Endodermal cell (in vitro differentiated cells): ENCODE measurements at regions not wholly inside any gene's neighbourhood (a gene's known extent, or its start where the extent isn't known, plus 50 kb on each side); places are given as distances from the start of the nearest gene placed in this dataset.

Experiments used
- DNase-seq: peaks from one replicate; pipeline ENCODE4 v3.0.0-alpha.2; 2017
- H3K27ac ChIP-seq: 2 replicates; pipeline ENCODE4 v1.5.1; 2013; ENCODE audit warnings: mild to moderate bottlenecking, low read depth, low read length, moderate library complexity
- H3K27me3 ChIP-seq: 2 replicates; pipeline ENCODE4 v1.6.1; 2013; ENCODE audit warnings: mild to moderate bottlenecking, low read length, moderate library complexity; ENCODE audit not compliant: insufficient read depth, control insufficient read depth, poor library complexity, severe bottlenecking
- H3K36me3 ChIP-seq: 2 replicates; pipeline ENCODE4 v1.7.0; 2013; ENCODE audit warnings: mild to moderate bottlenecking, low read length, moderate library complexity; ENCODE audit not compliant: control insufficient read depth, insufficient read depth
- H3K4me1 ChIP-seq: one replicate; pipeline ENCODE4 v1.7.0; 2013; ENCODE audit warnings: low read length; ENCODE audit not compliant: control insufficient read depth, insufficient read depth
- H3K4me3 ChIP-seq: 2 replicates; pipeline ENCODE4 v1.5.1; 2013; ENCODE audit warnings: mild to moderate bottlenecking, low read length, moderate library complexity
- H3K9ac ChIP-seq: 2 replicates; pipeline ENCODE4 v1.6.1; 2013; ENCODE audit warnings: mild to moderate bottlenecking, low read length, moderate library complexity; ENCODE audit not compliant: poor library complexity, severe bottlenecking; ENCODE audit errors: extremely low read depth
- H3K9me3 ChIP-seq: 2 replicates; pipeline ENCODE4 v1.6.1; 2013; ENCODE audit warnings: mild to moderate bottlenecking, low read length, moderate library complexity; ENCODE audit not compliant: control insufficient read depth
- H3K27ac Mint-ChIP-seq: 2 replicates; pipeline ENCODE4 v1.8.0; 2020; ENCODE audit warnings: mixed read lengths
- H3K27me3 Mint-ChIP-seq: 2 replicates; pipeline ENCODE4 v1.8.0; 2021; ENCODE audit warnings: mild to moderate bottlenecking, mixed read lengths; ENCODE audit not compliant: insufficient read depth
- H3K36me3 Mint-ChIP-seq: 2 replicates; pipeline ENCODE4 v1.8.0; 2020; ENCODE audit warnings: low read depth, mixed read lengths
- H3K4me1 Mint-ChIP-seq: 2 replicates; pipeline ENCODE4 v1.8.0; 2020; ENCODE audit warnings: mixed read lengths
- H3K4me3 Mint-ChIP-seq: 2 replicates; pipeline ENCODE4 v1.8.0; 2020; ENCODE audit warnings: mild to moderate bottlenecking, moderate library complexity, mixed read lengths
- H3K9me3 Mint-ChIP-seq: 2 replicates; pipeline ENCODE4 v1.8.0; 2020; ENCODE audit warnings: mild to moderate bottlenecking, mixed read lengths
- CTCF ChIP-seq: fragments of 200-600 bp; sonication (generic); conservative IDR thresholded peaks from 2 replicates; pipeline ENCODE4 v1.5.0; 2021; ENCODE audit warnings: antibody characterized with exemption, mild to moderate bottlenecking
- WGBS, 2 experiments: methylation state at CpG; one replicate each; pipeline versions ENCODE4 v1.1.5 to v1.1.7; 2013; ENCODE audit warnings: missing lambda C conversion rate in 2 of 2, mixed read lengths in 1 of 2; ENCODE audit not compliant: insufficient coverage in 1 of 2, insufficient read length in 1 of 2; 5-methylcytosine and 5-hydroxymethylcytosine counted together

GRCh38 chr2:64750817-64751285 is 97.1 kb upstream of the SERTAD2 start:
- peaks cover 2% of the 10 kb centered on the region for H3K9me3 Mint-ChIP-seq
- WGBS, 2 experiments: 0 to 10% methylated on average over 2 to 43 of the region's 43 CpGs
- peak overlapping the region; percentile 97 for H3K27ac Mint-ChIP-seq
- H3K27me3 Mint-ChIP-seq: peaks cover 26% of the 10 kb centered on the region
- peak overlapping the region; percentile 97 for H3K4me3 Mint-ChIP-seq
- peak; percentile 99 for DNase-seq
- no peak for TF ChIP-seq CTCF
- H3K4me1 Mint-ChIP-seq: peaks cover 14% of the 10 kb centered on the region
- Histone ChIP-seq H3K9ac (peak overlapping the region; percentile 75), H3K27me3 (no peaks in the 10 kb centered on the region), H3K36me3 (no peaks in the 10 kb centered on the region), H3K4me3 (peak overlapping the region; percentile 94), H3K27ac (peak overlapping the region; percentile 91), H3K9me3 (peaks cover 2% of the 10 kb centered on the region), H3K4me1 (peaks cover 3% of the 10 kb centered on the region)
- no peaks in the 10 kb centered on the region for H3K36me3 Mint-ChIP-seq

- DNase-seq: no peak
- H3K36me3 ChIP-seq: no peaks in the 10 kb centered on the region
- H3K9me3 ChIP-seq: peaks cover 6% of the 10 kb centered on the region
- Mint-ChIP-seq H3K9me3 (peaks cover 5% of the 10 kb centered on the region), H3K36me3 (no peaks in the 10 kb centered on the region), H3K4me1 (peaks cover 14% of the 10 kb centered on the region), H3K27ac (peak overlapping the region; percentile 97), H3K27me3 (peaks cover 32% of the 10 kb centered on the region), H3K4me3 (peak overlapping the region; percentile 97)
- no peaks in the 10 kb centered on the region for H3K27me3 ChIP-seq
- H3K27ac ChIP-seq: peak overlapping the region; percentile 72
- peaks cover 3% of the 10 kb centered on the region for H3K4me1 ChIP-seq
- H3K4me3 ChIP-seq: peak overlapping the region; percentile 94
- peak overlapping the region; percentile 72 for H3K9ac ChIP-seq
- peak; percentile 61 for TF ChIP-seq CTCF
- 1% methylated on average over 25 to 59 of the region's 59 CpGs for WGBS, 2 experiments
These were observed 97.9 kb upstream of the SERTAD2 start for GRCh38 chr2:64751286-64752260.

DNA sequence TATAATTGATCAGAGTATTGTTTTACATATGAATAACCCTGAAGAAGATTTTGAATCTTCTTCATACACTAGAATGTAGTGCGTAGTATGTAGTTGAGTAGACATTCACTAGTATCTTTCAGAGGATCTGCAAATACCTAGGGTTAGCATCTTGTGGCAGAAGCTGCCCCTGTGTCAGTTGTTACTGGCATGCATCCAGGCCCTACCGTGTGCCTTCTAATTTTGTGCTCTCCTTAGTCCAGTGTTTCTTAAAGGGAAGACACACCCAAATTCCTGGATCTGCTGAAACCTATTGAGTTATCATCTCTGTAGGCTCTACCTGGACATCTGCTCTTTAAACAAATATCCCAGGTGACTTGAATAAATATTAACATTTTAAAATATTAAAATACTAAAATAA is 99.7 kb upstream of the SERTAD2 start:
- no peak overlapping the region for H3K27ac Mint-ChIP-seq
- no peak for DNase-seq
- no peaks in the 10 kb centered on the region for H3K27me3 ChIP-seq
- no peaks in the 10 kb centered on the region for H3K36me3 ChIP-seq
- H3K9ac ChIP-seq: no peak overlapping the region
- H3K27ac ChIP-seq: no peak overlapping the region
- H3K4me1 Mint-ChIP-seq: peaks cover 14% of the 10 kb centered on the region
- H3K9me3 Mint-ChIP-seq: peaks cover 5% of the 10 kb centered on the region
- peaks cover 31% of the 10 kb centered on the region for H3K27me3 Mint-ChIP-seq
- H3K4me3 ChIP-seq: no peak overlapping the region
- H3K4me1 ChIP-seq: peaks cover 3% of the 10 kb centered on the region
- H3K4me3 Mint-ChIP-seq: no peak overlapping the region
- TF ChIP-seq CTCF: no peak
- H3K36me3 Mint-ChIP-seq: no peaks in the 10 kb centered on the region
- WGBS, 2 experiments: 92 to 93% methylated on average over 1 to 2 of the region's 2 CpGs
- H3K9me3 ChIP-seq: peaks cover 6% of the 10 kb centered on the region
